Central memory CD4-positive, alpha-beta T cell (primary cell): ENCODE measurements at regions not wholly inside any gene's neighbourhood (a gene's known extent, or its start where the extent isn't known, plus 50 kb on each side); places are given as distances from the start of the nearest gene placed in this dataset.
"Not testable (repeated sequence)": the region's sequence is repeated elsewhere in the genome, so short reads cannot be mapped to it uniquely, and the experiment has no call there.

ENCODE experiments used
- DNase-seq: peaks from one replicate; pipeline ENCODE4 v3.0.0; 2022

- DNase-seq: no peak
These were observed 679.0 kb upstream of the DPPA4 start for GRCh38 chr3:110016235-110016815.

DNA sequence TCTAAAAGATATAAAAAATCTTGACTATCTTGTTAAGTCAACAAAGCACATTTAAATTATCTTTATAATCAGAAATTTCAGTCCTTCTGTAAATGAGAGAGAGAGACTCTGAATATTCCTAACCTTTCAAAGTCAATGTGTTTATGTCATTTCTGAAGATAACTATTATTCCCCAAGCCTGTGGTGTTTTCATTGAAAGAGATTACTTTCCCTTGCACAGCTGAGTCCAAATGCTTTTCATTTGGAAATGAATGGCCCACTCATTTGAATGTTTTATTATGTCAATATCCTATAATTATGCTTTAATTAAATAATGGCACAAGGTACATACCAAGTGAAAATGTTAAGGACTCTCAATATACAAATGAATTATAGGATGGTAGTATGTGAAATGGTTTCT, 680.0 kb upstream of the DPPA4 start:
- no peak for DNase-seq

GRCh38 chr3:110021659-110022058, 684.3 kb upstream of the DPPA4 start:
- no peak for DNase-seq

- not testable (repeated sequence) for DNase-seq
These were observed 685.7 kb upstream of the DPPA4 start for GRCh38 chr3:110023022-110023421.

DNA sequence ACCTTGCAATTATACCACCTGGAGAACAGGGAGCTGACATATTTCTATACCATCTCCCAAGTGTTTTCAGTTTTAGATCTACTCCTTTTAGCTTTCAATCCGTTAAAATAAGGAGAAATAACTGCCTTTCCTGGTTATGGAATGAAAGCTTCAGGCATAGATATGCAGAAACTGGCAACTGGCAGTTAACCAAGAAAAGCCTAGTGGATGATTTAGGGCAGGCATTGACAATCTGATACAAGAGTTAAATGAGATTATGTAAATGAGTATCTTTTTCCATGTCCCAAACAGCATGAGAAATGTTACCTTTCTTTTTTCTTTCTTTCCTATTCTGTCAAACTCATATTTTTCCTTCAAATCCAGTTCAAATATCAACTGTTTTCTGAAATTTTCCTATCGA, 689.1 kb upstream of the DPPA4 start:
- no peak for DNase-seq

GRCh38 chr3:110027446-110028080, 690.2 kb upstream of the DPPA4 start:
- DNase-seq: no peak

- DNase-seq: no peak
These were observed 694.6 kb upstream of the DPPA4 start for GRCh38 chr3:110031975-110032374.

GRCh38 chr3:110059431-110059830, 722.1 kb upstream of the DPPA4 start:
- DNase-seq: no peak

DNA sequence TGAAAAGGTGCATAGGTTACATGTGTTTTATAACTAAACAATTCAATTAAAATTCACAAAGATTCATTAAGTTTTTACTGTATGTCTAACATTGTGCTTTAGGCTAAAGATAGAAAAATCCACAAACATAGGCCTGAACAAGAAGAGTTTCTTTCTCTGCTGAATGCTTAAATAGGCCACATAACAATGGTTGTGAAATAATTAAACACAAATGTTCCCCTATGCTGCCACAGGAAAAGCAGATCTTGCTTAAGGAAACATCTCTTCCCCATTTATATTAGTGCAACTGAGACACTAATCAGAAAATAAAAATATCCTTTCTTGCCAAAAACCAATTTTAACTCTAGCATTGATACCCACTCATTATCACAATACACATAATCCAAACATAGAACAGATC, 725.4 kb upstream of the DPPA4 start:
- no peak for DNase-seq

DNA sequence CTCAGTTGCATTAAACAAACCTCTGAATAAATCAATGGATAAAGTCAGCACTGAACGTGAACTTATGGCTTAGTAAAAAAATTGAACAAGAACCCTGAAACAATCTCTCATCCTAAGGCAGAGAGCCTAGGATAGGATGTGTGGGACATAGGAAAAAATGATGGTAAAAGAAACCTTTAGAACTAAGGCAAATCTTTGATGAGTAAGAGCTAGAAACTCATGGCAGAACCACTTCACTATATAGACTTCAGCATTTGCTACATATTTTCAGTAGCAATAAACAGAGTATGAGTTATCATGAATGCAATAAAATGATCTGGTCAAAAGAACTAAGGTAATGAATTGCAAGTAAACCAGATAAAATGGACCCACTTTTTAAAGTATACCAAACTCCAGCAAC, 725.8 kb upstream of the DPPA4 start:
- no peak for DNase-seq

DNA sequence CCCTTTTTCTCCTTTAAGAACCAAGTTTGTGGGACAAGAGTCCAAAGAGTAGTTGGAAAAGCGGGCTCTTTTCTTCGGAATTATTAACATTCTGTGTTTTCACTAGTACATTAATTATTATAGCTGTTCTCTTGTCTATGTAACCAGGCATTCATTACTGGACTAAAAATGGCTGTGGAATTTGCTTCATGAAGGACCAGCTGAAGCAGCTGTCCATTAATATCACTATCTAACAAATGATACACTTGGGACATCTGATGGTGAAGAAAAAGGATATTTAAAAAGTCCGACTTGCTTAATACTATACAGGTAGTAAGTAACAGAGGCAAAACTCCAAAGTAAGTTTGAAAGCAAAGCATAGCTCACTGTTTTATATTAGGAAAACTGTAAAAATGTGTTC, 728.9 kb upstream of the DPPA4 start:
- no peak for DNase-seq

GRCh38 chr3:110067527-110067926, 730.2 kb upstream of the DPPA4 start:
- no peak for DNase-seq

DNA sequence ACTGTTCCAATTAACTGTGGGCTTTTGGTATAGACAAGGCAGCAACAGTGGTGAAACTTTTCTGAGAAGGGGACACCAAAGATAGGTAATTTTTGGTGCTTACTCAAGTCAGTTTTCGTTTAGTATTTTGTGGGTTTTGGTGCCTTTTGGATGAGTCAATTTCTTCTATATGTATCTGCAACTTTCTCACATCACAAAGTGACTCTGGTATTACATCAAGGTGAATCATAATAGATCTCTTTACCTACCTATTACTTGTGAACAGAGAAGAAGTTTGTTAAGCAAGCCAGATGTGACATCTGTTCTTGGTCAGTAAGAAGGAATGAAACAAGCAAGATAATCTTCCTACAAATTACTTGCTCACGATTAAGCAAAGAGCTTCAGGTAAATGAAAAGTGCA, 732.4 kb upstream of the DPPA4 start:
- DNase-seq: no peak

GRCh38 chr3:110070161-110070916, 733.0 kb upstream of the DPPA4 start:
- DNase-seq: no peak

- no peak for DNase-seq
These were observed 736.7 kb upstream of the DPPA4 start for GRCh38 chr3:110074095-110074494.

GRCh38 chr3:110077093-110077492, 739.7 kb upstream of the DPPA4 start:
- DNase-seq: no peak

GRCh38 chr3:110093411-110093810, 756.1 kb upstream of the DPPA4 start:
- no peak for DNase-seq

- DNase-seq: no peak
These were observed 756.6 kb upstream of the DPPA4 start for GRCh38 chr3:110093812-110094401.

- DNase-seq: no peak
These were observed 762.4 kb upstream of the DPPA4 start for GRCh38 chr3:110099711-110100110.

DNA sequence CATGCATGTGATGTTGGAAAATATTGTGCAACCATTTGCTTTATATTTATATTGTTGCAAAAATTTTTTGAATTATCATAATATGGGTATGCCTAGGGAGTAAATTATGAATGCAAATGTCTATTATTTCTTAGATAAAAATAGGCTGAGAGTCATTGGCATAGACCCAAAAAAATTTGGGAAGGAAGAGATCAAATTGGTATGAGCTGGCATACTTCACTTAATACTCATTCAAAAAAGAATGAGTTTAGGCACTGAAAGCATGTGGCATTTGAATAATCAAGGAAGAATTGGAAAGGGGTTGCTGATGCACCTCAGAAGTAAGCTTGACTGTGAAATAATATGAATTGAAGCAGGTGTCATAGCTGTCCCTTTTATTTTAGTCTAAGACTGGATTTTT, 764.0 kb upstream of the DPPA4 start:
- DNase-seq: no peak

DNA sequence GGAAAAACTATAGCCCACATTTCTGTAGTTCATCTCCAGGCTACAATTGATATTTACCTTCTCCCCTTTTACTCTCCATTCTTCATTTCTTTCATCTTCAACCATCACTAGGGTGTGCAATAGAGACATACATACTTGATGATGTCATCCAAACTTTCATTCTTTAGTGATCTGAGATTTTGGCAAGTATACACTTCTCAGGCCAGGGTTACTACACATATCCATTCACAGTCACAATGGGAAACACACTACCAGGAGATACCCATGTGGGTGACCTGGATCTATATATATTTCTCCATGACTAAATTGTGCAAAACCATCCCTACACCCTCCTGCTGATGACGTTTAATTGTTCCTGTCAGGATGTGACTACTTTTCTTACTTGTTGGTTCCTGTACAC, 769.5 kb upstream of the DPPA4 start:
- no peak for DNase-seq

DNA sequence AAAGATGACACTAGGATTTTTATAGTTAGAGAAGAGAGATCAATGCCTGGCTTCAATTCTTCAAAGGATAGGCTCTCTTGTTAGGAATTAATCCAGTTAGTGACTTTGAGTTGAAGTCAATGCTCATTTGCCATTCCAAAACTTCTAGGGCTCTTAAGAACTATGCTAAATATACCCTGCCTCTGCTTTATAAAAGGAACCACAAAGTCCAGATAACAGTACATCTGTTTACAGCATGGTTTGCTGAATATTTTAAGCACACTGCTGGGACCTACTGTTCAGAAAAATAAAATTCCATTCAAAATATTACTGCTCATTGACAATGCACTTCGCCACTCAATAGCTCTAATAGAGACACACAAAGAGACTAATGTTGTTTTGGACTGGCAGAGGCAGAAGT, 786.6 kb upstream of the DPPA4 start:
- DNase-seq: no peak

DNA sequence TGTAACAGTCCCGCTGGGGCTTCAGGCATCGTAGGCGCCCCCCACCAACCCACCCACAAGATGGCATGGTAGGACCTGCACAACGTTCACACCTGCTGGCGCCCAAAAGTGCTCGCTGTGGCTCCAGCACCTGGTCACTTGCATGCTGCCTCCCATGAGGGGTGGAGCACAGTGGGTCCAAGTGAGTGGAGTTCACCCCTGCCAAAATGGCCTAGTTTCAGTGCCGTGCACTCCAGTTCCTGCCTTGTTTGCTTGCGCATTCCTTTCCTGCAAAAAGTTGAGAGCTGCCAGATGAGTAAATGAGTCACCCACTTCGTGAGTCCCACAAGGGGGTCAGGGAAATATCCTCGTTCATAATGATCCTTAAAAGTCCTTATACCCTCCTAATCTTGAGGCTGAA, 788.7 kb upstream of the DPPA4 start:
- DNase-seq: no peak

- DNase-seq: no peak
These were observed 796.6 kb upstream of the DPPA4 start for GRCh38 chr3:110133971-110134370.
